Mesenchymal stem cell (in vitro differentiated cells and primary cell): ENCODE measurements at regions not wholly inside any gene's neighbourhood (a gene's known extent, or its start where the extent isn't known, plus 50 kb on each side); places are given as distances from the start of the nearest gene placed in this dataset.

Experiments
- DNase-seq: peaks from one replicate; pipeline ENCODE4 v3.0.0-alpha.2; 2013
- H2AFZ ChIP-seq: one replicate; pipeline ENCODE4 v1.6.1; 2013; ENCODE audit warnings: low read depth, mild to moderate bottlenecking, control low read depth, inconsistent platforms, low read length, moderate library complexity
- H2AK5ac ChIP-seq: 2 replicates; pipeline ENCODE4 v1.6.1; 2013; ENCODE audit warnings: low read length, moderate library complexity, mild to moderate bottlenecking, inconsistent platforms; ENCODE audit not compliant: severe bottlenecking
- H2BK120ac ChIP-seq: one replicate; pipeline ENCODE4 v1.6.1; 2013; ENCODE audit warnings: low read depth, mild to moderate bottlenecking, inconsistent platforms, low read length, moderate library complexity
- H2BK12ac ChIP-seq, 2 experiments: one replicate each; pipeline ENCODE4 v1.6.1; 2013; ENCODE audit warnings: inconsistent platforms in 2 of 2, low read length in 2 of 2, mild to moderate bottlenecking in 2 of 2, moderate library complexity in 2 of 2, control low read depth in 1 of 2
- H2BK15ac ChIP-seq: one replicate; pipeline ENCODE4 v1.6.1; 2013; ENCODE audit warnings: mild to moderate bottlenecking, low read depth, inconsistent platforms; ENCODE audit not compliant: poor library complexity, severe bottlenecking
- H2BK5ac ChIP-seq: 2 replicates; pipeline ENCODE4 v1.6.1; 2013; ENCODE audit warnings: low read depth, mild to moderate bottlenecking, low read length, control low read depth, inconsistent platforms; ENCODE audit not compliant: poor library complexity, severe bottlenecking
- H3K14ac ChIP-seq, 2 experiments: one replicate each; pipeline ENCODE4 v1.6.1; 2013; ENCODE audit warnings: inconsistent platforms in 2 of 2, low read length in 2 of 2, control low read depth in 1 of 2, mild to moderate bottlenecking in 1 of 2, moderate library complexity in 1 of 2
- H3K18ac ChIP-seq, 2 experiments: one replicate each; pipeline ENCODE4 v1.6.1; 2013; ENCODE audit warnings: inconsistent platforms in 2 of 2, low read length in 2 of 2, control low read depth in 1 of 2, low read depth in 1 of 2, mild to moderate bottlenecking in 1 of 2
- H3K23ac ChIP-seq, 2 experiments: one replicate each; pipeline ENCODE4 v1.6.1; 2013; ENCODE audit warnings: inconsistent platforms in 2 of 2, low read length in 2 of 2, mild to moderate bottlenecking in 2 of 2, moderate library complexity in 2 of 2, control low read depth in 1 of 2
- H3K27ac ChIP-seq: 2 replicates; pipeline ENCODE4 v1.5.1; 2013; ENCODE audit warnings: mild to moderate bottlenecking, moderate library complexity, low read length, control low read depth, inconsistent platforms; ENCODE audit not compliant: poor library complexity, severe bottlenecking
- H3K27me3 ChIP-seq, 2 experiments: 2 replicates each; pipeline versions ENCODE4 v1.6.1 to v1.7.0; 2013; ENCODE audit warnings: low read length in 2 of 2, mild to moderate bottlenecking in 2 of 2, moderate library complexity in 2 of 2, control low read depth in 1 of 2, inconsistent platforms in 1 of 2; ENCODE audit not compliant: control insufficient read depth in 1 of 2, insufficient read depth in 1 of 2
- H3K36me3 ChIP-seq, 2 experiments: 2 replicates each; pipeline versions ENCODE4 v1.6.1 to v1.7.0; 2013; ENCODE audit warnings: low read length in 2 of 2, control low read depth in 1 of 2, inconsistent platforms in 1 of 2, low read depth in 1 of 2, mild to moderate bottlenecking in 1 of 2; ENCODE audit not compliant: insufficient read depth in 2 of 2, control insufficient read depth in 1 of 2
- H3K4ac ChIP-seq, 2 experiments: one replicate each; pipeline ENCODE4 v1.6.1; 2013; ENCODE audit warnings: inconsistent platforms in 2 of 2, low read length in 2 of 2, mild to moderate bottlenecking in 2 of 2, moderate library complexity in 2 of 2, control low read depth in 1 of 2, low read depth in 1 of 2
- H3K4me1 ChIP-seq: 2 replicates; pipeline ENCODE4 v1.6.1; 2013; ENCODE audit warnings: low read depth, low read length, control low read depth; ENCODE audit not compliant: control insufficient read depth, insufficient read depth
- H3K4me2 ChIP-seq: 2 replicates; pipeline ENCODE4 v1.6.1; 2013; ENCODE audit warnings: low read length, mild to moderate bottlenecking, inconsistent platforms; ENCODE audit not compliant: poor library complexity, severe bottlenecking
- H3K4me3 ChIP-seq, 2 experiments: 2 replicates each; pipeline versions ENCODE4 v1.5.1 to v1.7.0; 2013; ENCODE audit warnings: low read length in 2 of 2, mild to moderate bottlenecking in 2 of 2, control low read depth in 1 of 2, low read depth in 1 of 2; ENCODE audit not compliant: insufficient read depth in 1 of 2
- H3K79me1 ChIP-seq: replicated peaks from 2 replicates; pipeline ENCODE4 v1.6.1; 2013; ENCODE audit warnings: mild to moderate bottlenecking, control low read depth, low read length, inconsistent platforms; ENCODE audit not compliant: poor library complexity, severe bottlenecking
- H3K9ac ChIP-seq: 2 replicates; pipeline ENCODE4 v1.7.0; 2013; ENCODE audit warnings: mild to moderate bottlenecking, low read length, moderate library complexity
- H3K9me3 ChIP-seq: 2 replicates; pipeline ENCODE4 v1.7.0; 2013; ENCODE audit warnings: mild to moderate bottlenecking, low read length; ENCODE audit not compliant: control insufficient read depth
- H4K8ac ChIP-seq: one replicate; pipeline ENCODE4 v1.6.1; 2013; ENCODE audit warnings: inconsistent platforms, mild to moderate bottlenecking, low read length, moderate library complexity
- H4K91ac ChIP-seq: one replicate; pipeline ENCODE4 v1.6.1; 2013; ENCODE audit warnings: mild to moderate bottlenecking, low read length, inconsistent platforms
- WGBS: methylation state at CpG from one replicate; pipeline ENCODE4 v1.1.7; 2013; ENCODE audit warnings: mixed read lengths; 5-methylcytosine and 5-hydroxymethylcytosine counted together

DNA sequence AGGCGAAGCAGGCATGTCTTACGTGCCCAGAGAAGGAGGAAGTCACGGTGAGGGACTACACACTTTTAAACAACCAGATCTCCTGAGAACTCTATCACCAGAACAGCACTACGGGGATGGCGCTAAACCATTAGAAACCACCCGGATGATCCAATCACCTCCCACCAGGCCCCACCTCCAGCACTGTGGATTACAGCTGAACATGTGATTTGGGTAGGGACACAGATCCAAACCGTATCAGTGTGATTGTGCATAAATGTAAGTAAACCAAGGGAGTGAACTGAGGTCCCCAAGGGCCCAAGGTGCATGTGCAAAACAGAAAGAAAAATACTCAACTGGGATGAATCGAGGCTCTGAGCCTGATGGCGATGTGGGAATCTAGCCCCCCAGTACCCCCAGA, 134.2 kb downstream of the DICER1 start:
- H4K91ac ChIP-seq = no peak overlapping the region
- no peak overlapping the region for H3K18ac ChIP-seq
- no peak overlapping the region for H3K4me3 ChIP-seq
- no peak overlapping the region for H3K9ac ChIP-seq
- H3K14ac ChIP-seq = no peak overlapping the region
- H3K4ac ChIP-seq = no peak overlapping the region
- DNase-seq = no peak
- no peak overlapping the region for H2AK5ac ChIP-seq
- H3K9me3 ChIP-seq = peaks cover 6% of the 10 kb centered on the region
- H3K27ac ChIP-seq = no peak overlapping the region
- no peak overlapping the region for H2BK5ac ChIP-seq
- H2BK120ac ChIP-seq = no peak overlapping the region
- WGBS = 80% methylated on average over 6 of the region's 9 CpGs
- H3K23ac ChIP-seq = no peak overlapping the region
- H3K4me1 ChIP-seq = no peaks in the 10 kb centered on the region
- H4K8ac ChIP-seq = no peak overlapping the region
- H3K36me3 ChIP-seq = no peaks in the 10 kb centered on the region
- H2BK12ac ChIP-seq = no peak overlapping the region
- no peak overlapping the region for H2AFZ ChIP-seq
- H2BK15ac ChIP-seq = no peak overlapping the region
- peaks cover 3 to 17% of the 10 kb centered on the region in 2 experiments for H3K27me3 ChIP-seq
- no peak overlapping the region for H3K4me2 ChIP-seq
- no peaks in the 10 kb centered on the region for H3K79me1 ChIP-seq

DNA sequence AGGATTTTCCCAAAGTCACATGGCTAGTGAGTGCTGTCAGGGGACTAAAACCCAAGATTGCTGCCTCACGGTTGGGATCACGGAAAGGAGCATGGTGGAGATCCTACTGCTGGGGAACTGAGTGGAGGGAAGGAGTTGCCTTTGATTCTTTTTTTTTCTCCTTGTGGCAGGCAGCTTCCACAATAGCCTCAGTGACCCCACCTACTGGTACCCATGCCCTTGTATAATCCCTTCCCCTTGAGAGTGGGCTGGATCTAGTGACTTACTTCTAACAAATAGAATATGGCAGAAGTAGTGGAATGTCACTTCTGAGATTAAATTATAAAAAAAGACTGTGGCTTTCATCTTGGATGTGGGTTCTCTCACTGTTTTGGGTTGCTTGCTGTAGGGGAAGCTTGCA, 135.7 kb downstream of the DICER1 start:
- no peak overlapping the region for H3K9ac ChIP-seq
- no peak overlapping the region for H2AFZ ChIP-seq
- H2AK5ac ChIP-seq = no peak overlapping the region
- H2BK5ac ChIP-seq = no peak overlapping the region
- H3K79me1 ChIP-seq = no peaks in the 10 kb centered on the region
- DNase-seq = no peak
- H3K27ac ChIP-seq = no peak overlapping the region
- H3K14ac ChIP-seq = no peak overlapping the region
- H3K36me3 ChIP-seq = no peaks in the 10 kb centered on the region
- no peak overlapping the region for H3K4me3 ChIP-seq
- no peak overlapping the region for H3K18ac ChIP-seq
- H3K4me2 ChIP-seq = no peak overlapping the region
- peaks cover 3 to 6% of the 10 kb centered on the region in 2 experiments for H3K27me3 ChIP-seq
- H3K4me1 ChIP-seq = no peaks in the 10 kb centered on the region
- no peak overlapping the region for H3K23ac ChIP-seq
- H4K91ac ChIP-seq = no peak overlapping the region
- H3K9me3 ChIP-seq = peaks cover 6% of the 10 kb centered on the region
- no peak overlapping the region for H4K8ac ChIP-seq
- H3K4ac ChIP-seq = no peak overlapping the region
- no peak overlapping the region for H2BK12ac ChIP-seq
- no peak overlapping the region for H2BK120ac ChIP-seq
- 88% methylated on average over 2 of the region's 2 CpGs for WGBS
- H2BK15ac ChIP-seq = no peak overlapping the region

DNA sequence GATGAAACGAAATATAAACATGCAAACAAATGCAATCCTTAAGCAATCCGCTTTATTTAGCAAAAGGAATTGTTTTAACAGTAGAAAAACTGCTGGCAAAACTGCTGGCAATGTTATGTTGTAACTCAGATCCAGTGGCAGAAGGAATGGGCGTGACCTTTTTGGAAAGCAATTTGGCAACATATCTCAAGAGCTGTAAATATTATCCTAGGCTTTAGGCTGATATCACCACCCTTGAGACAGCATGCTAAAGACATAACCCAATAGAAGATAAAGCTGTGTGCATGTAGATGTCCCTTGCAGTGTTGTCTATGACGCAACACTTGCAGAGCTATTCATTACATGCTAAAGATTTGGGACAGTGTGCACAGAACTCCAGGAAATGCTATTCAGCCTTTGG, 138.5 kb downstream of the DICER1 start:
- H3K4me1 ChIP-seq = no peaks in the 10 kb centered on the region
- DNase-seq = no peak
- no peaks in the 10 kb centered on the region for H3K36me3 ChIP-seq
- H2BK120ac ChIP-seq = no peak overlapping the region
- H3K4ac ChIP-seq = no peak overlapping the region
- H3K4me2 ChIP-seq = no peak overlapping the region
- no peak overlapping the region for H3K9ac ChIP-seq
- no peak overlapping the region for H2BK5ac ChIP-seq
- no peak overlapping the region for H3K14ac ChIP-seq
- H3K27me3 ChIP-seq = no peaks in the 10 kb centered on the region
- H3K23ac ChIP-seq = no peak overlapping the region
- H3K79me1 ChIP-seq = no peaks in the 10 kb centered on the region
- H2AK5ac ChIP-seq = no peak overlapping the region
- H3K4me3 ChIP-seq = no peak overlapping the region
- H2AFZ ChIP-seq = no peak overlapping the region
- no peak overlapping the region for H3K27ac ChIP-seq
- no peak overlapping the region for H2BK15ac ChIP-seq
- no peak overlapping the region for H4K8ac ChIP-seq
- no peak overlapping the region for H3K18ac ChIP-seq
- WGBS = 60% methylated on average over 2 of the region's 4 CpGs
- no peak overlapping the region for H4K91ac ChIP-seq
- peaks cover 12% of the 10 kb centered on the region for H3K9me3 ChIP-seq
- no peak overlapping the region for H2BK12ac ChIP-seq

DNA sequence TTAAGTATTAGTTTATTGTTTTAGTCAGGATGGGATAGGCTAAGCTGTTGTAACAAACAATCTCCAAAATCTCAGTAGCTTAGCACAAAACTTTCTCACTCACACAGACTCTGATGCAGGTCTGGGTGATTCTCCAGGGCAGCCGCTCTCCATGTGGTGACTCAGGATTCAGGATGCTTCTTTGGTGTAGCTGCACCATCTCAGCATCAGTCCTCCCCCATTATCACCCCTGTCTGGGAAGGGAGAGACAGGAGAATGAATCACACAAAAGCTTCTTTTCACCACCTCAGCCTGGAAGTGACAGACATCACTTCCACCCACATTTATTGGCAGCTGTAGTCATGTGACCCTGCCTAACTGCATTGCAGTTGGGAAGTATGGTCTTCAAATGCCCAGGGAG, 142.3 kb downstream of the DICER1 start:
- H3K9ac ChIP-seq = no peak overlapping the region
- WGBS = 100% methylated on average over 1 of the region's 1 CpG
- H2AK5ac ChIP-seq = no peak overlapping the region
- no peak overlapping the region for H2BK120ac ChIP-seq
- H3K27me3 ChIP-seq = peaks cover 6 to 14% of the 10 kb centered on the region in 2 experiments
- H3K27ac ChIP-seq = no peak overlapping the region
- no peak overlapping the region for H3K18ac ChIP-seq
- no peaks in the 10 kb centered on the region for H3K4me1 ChIP-seq
- H4K8ac ChIP-seq = no peak overlapping the region
- H2BK12ac ChIP-seq = no peak overlapping the region
- no peak for DNase-seq
- no peak overlapping the region for H3K4me2 ChIP-seq
- no peak overlapping the region for H3K4me3 ChIP-seq
- H3K23ac ChIP-seq = no peak overlapping the region
- peaks cover 7% of the 10 kb centered on the region for H3K9me3 ChIP-seq
- no peak overlapping the region for H3K4ac ChIP-seq
- H2BK15ac ChIP-seq = no peak overlapping the region
- no peak overlapping the region for H2AFZ ChIP-seq
- H4K91ac ChIP-seq = no peak overlapping the region
- H3K79me1 ChIP-seq = no peaks in the 10 kb centered on the region
- H2BK5ac ChIP-seq = no peak overlapping the region
- no peaks in the 10 kb centered on the region for H3K36me3 ChIP-seq
- H3K14ac ChIP-seq = no peak overlapping the region
